Common myeloid progenitor, CD34-positive (primary cell): ENCODE measurements at regions not wholly inside any gene's neighbourhood (a gene's known extent, or its start where the extent isn't known, plus 50 kb on each side); places are given as distances from the start of the nearest gene placed in this dataset.

Source experiments
- CTCF ChIA-PET: fragments of 350-600 bp; sonication (Branson Sonifier 250); formaldehyde crosslinking; loops from one replicate; lab custom pipeline; 2021; ENCODE audit warnings: antibody characterized with exemption; lab: Charles Lee
- POLR2A ChIA-PET: fragments of 350-600 bp; sonication (Branson Sonifier 250); formaldehyde crosslinking; loops from one replicate; lab custom pipeline; 2021; ENCODE audit warnings: antibody characterized with exemption; lab: Charles Lee
- DNase-seq, 3 donors: peaks; one replicate each; pipeline versions ENCODE4 v3.0.0 to v3.0.0-alpha.2; 2013
- H3K27ac ChIP-seq, 2 experiments: 1 replicate in 1 of 2; 2 replicates in 1 of 2; pipeline ENCODE4 v1.7.0; 2013; ENCODE audit warnings: inconsistent platforms in 2 of 2, low read length in 2 of 2, mild to moderate bottlenecking in 2 of 2, low read depth in 1 of 2, moderate library complexity in 1 of 2; ENCODE audit not compliant: severe bottlenecking in 2 of 2, insufficient read depth in 1 of 2, poor library complexity in 1 of 2
- H3K27me3 ChIP-seq, 5 experiments: replicated peaks in 2 of 5; 1 replicate in 3 of 5; 2 replicates in 2 of 5; pipeline versions ENCODE4 v1.6.1 to v1.7.0; 2013; ENCODE audit warnings: low read length in 4 of 5, mild to moderate bottlenecking in 2 of 5, moderate library complexity in 2 of 5, inconsistent platforms in 1 of 5; ENCODE audit not compliant: insufficient read depth in 5 of 5, control insufficient read depth in 4 of 5
- H3K36me3 ChIP-seq, 4 experiments: 1 replicate in 2 of 4; 2 replicates in 2 of 4; pipeline versions ENCODE4 v1.6.1 to v1.7.0; 2013; ENCODE audit warnings: low read length in 3 of 4, control low read depth in 1 of 4, mild to moderate bottlenecking in 1 of 4; ENCODE audit not compliant: control insufficient read depth in 4 of 4, insufficient read depth in 4 of 4
- H3K4me1 ChIP-seq, 4 experiments: 1 replicate in 3 of 4; 2 replicates in 1 of 4; pipeline versions ENCODE4 v1.6.1 to v1.7.1; 2013; ENCODE audit warnings: low read length in 3 of 4, mild to moderate bottlenecking in 3 of 4, control low read depth in 1 of 4, inconsistent platforms in 1 of 4, moderate library complexity in 1 of 4; ENCODE audit not compliant: control insufficient read depth in 4 of 4, insufficient read depth in 4 of 4; ENCODE audit errors: control extremely low read depth in 1 of 4
- H3K4me3 ChIP-seq, 7 experiments: 1 replicate in 4 of 7; 2 replicates in 3 of 7; pipeline versions ENCODE4 v1.5.1 to v1.7.0; 2013; ENCODE audit warnings: mild to moderate bottlenecking in 7 of 7, low read length in 6 of 7, moderate library complexity in 6 of 7, inconsistent platforms in 2 of 7, low read depth in 2 of 7, control low read depth in 1 of 7; ENCODE audit not compliant: insufficient read depth in 4 of 7, control insufficient read depth in 1 of 7; ENCODE audit errors: extremely low read depth in 1 of 7
- H3K9me3 ChIP-seq, 5 experiments: 1 replicate in 4 of 5; 2 replicates in 1 of 5; pipeline versions ENCODE4 v1.6.1 to v1.7.1; 2013; ENCODE audit warnings: low read length in 4 of 5, mild to moderate bottlenecking in 2 of 5, inconsistent platforms in 1 of 5, low read depth in 1 of 5, moderate library complexity in 1 of 5; ENCODE audit not compliant: control insufficient read depth in 4 of 5, insufficient read depth in 2 of 5; ENCODE audit errors: control extremely low read depth in 1 of 5
- WGBS: methylation state at CpG from one replicate; pipeline ENCODE4 v1.1.5; 2013; ENCODE audit not compliant: insufficient coverage; 5-methylcytosine and 5-hydroxymethylcytosine counted together

DNA sequence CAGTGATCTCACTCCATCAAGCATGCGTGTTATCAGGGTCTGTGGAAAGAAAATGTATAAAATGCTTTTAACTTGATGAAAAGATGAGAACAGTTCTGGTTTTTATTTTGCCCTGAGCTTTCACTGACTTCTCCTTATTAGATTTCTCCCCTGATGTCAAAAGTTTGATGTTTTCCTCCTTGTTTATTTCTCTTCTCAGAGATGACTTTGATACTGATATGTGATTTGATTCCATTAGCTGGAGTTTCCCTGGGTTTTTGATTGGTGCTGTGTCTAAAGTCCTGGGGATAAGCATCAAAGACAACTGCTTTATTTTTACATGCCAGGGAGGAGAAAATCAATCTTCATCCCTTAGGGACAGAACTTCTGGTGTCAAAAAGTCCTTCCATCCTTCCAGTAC is 510.0 kb downstream of the KCTD16 start:
- Histone ChIP-seq H3K27me3 (no peaks in the 10 kb centered on the region), H3K9me3 (no peaks in the 10 kb centered on the region), H3K4me3 (no peak overlapping the region), H3K36me3 (no peaks in the 10 kb centered on the region), H3K4me1 (no peaks in the 10 kb centered on the region), H3K27ac (no peak overlapping the region)
- DNase-seq, result no peak
- WGBS, result no CpG with 5 or more reads among the region's 1 CpG
- ChIA-PET CTCF (no interaction called here), POLR2A (no interaction called here)

DNA sequence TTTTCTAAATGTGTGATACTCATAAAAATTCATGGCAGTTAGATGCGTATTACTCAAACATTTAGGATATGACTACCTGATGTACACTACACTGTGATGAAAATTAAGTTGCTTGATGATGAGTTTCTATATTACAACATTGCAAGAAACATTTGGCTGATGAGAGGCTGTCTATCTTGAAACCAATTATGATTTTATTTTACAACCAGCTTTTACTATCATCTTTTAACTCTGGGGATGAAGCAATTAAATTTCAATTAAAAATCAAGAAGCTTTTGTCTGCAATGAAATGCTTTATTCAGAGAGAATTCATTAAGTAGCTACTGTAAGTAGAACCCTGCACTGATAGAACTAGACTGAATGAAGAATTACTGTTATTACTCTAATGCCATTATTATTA is 500.4 kb downstream of the KCTD16 start:
- POLR2A ChIA-PET, result no interaction called here
- Histone ChIP-seq H3K36me3 (no peaks in the 10 kb centered on the region), H3K27me3 (no peaks in the 10 kb centered on the region), H3K4me3 (no peak overlapping the region), H3K9me3 (no peaks in the 10 kb centered on the region), H3K27ac (no peak overlapping the region), H3K4me1 (no peaks in the 10 kb centered on the region)
- no CpG with 5 or more reads among the region's 1 CpG for WGBS
- DNase-seq, result no peak
- CTCF ChIA-PET, result no interaction called here

DNA sequence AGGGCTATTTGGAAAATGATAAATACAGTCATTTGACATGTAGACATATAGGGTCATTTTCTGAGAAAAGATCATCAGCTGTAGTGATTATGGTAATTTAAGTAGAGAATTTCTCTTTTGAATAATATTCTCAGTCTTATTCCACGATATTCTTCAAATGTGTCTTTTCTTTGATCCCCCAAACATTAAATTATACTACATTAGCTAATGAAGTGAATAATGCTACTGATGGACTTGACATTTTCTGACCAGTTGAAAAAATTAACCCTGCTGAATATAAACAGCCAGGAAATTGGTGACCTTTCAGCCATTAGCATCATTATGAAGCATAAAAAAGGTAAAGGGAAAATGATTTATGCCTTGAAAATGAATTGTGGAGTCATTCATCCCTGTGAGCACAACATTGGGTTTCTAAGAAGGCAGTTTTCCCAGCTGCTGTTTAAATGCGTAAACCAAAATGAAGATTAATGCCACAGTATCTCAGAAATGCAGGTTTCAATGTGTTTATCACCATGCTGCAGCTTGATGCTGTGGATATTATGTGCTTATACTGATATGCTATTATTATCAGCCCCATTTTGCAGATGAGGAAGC is 489.1 kb downstream of the KCTD16 start:
- Histone ChIP-seq H3K4me1 (no peaks in the 10 kb centered on the region), H3K27me3 (no peaks in the 10 kb centered on the region), H3K9me3 (no peaks in the 10 kb centered on the region), H3K36me3 (no peaks in the 10 kb centered on the region), H3K27ac (no peak overlapping the region), H3K4me3 (no peak overlapping the region)
- DNase-seq, result no peak
- ChIA-PET POLR2A (no interaction called here), CTCF (no interaction called here)
- WGBS, result 50% methylated on average over 1 of the region's 2 CpGs

- WGBS, result 67% methylated on average over 1 of the region's 3 CpGs
- Histone ChIP-seq H3K4me1 (peaks cover 0 to 1% (median 0%) of the 10 kb centered on the region in 4 experiments), H3K27ac (no peak overlapping the region), H3K9me3 (no peaks in the 10 kb centered on the region), H3K36me3 (no peaks in the 10 kb centered on the region), H3K27me3 (no peaks in the 10 kb centered on the region), H3K4me3 (no peak overlapping the region)
- POLR2A ChIA-PET, result no interaction called here
- CTCF ChIA-PET, result no interaction called here
- DNase-seq, result no peak
These were observed 473.6 kb downstream of the KCTD16 start for GRCh38 chr5:144644317-144644716.

DNA sequence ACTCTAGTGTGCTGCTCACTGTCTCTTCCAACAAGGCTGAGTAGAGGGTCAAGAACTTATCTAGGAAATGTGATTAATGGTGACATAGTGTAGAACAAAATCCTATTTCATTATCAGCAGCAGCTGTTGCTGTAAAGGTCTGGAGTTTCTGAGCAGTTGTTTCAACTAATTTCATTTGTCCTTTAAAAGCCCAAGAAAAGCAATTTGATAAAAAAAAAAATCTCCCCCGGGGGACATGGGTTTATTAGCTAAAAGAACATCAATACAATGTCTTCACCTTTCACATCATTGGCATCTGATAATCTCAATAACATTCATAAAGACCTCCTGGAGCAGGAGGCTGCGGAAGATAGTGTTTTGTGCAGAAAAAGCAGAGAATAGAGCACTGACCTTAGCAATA is 468.1 kb downstream of the KCTD16 start:
- no CpG with 5 or more reads among the region's 2 CpGs for WGBS
- Histone ChIP-seq H3K4me1 (no peaks in the 10 kb centered on the region), H3K9me3 (peaks cover 0 to 4% (median 0%) of the 10 kb centered on the region in 5 experiments), H3K27me3 (no peaks in the 10 kb centered on the region), H3K4me3 (no peak overlapping the region), H3K27ac (no peak overlapping the region), H3K36me3 (no peaks in the 10 kb centered on the region)
- POLR2A ChIA-PET, result no interaction called here
- CTCF ChIA-PET, result no interaction called here
- DNase-seq, result no peak

- 100% methylated on average over 1 of the region's 2 CpGs for WGBS
- POLR2A ChIA-PET, result no interaction called here
These were observed 463.5 kb downstream of the KCTD16 start for GRCh38 chr5:144634138-144634537.

DNA sequence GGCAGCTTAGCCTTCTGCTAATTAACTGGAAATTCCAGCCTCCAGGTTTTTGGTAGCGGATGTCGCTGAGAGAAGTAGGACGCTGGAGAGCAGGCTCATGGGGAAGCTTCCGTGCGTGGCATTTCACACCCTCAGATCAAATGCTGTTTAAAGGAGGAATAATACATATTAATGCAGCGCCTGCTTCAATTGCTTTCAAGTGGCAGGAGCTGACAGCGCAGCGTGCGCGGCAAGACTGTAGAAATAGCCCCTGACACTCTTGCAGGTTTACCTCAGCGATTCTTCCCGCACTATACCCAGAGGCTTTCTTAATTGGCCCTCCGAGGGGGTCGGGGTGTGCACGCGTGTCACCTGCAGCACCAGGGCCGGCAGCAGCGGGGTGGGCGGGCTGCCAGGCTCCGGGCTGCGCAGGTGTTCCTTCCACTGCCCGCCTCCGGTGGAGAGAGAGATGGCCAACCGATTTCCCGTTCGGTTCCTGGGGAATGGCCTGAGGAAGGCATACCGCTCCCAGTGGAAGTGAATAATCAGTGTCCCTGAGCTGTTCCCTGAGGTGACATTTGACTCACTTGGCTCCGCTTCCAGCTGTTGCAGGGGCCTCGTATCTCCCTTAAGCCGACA is 427.9 kb downstream of the KCTD16 start:
- H3K27me3 ChIP-seq, result peaks cover 0 to 19% (median 13%) of the 10 kb centered on the region in 5 experiments
- peak overlapping the region in 1 of 7 experiments; percentile 23 for H3K4me3 ChIP-seq
- peaks cover 0 to 4% (median 0%) of the 10 kb centered on the region in 5 experiments for H3K9me3 ChIP-seq
- H3K36me3 ChIP-seq, result no peaks in the 10 kb centered on the region
- DNase-seq, result no peak
- 13% methylated on average over 30 of the region's 30 CpGs for WGBS
- no peaks in the 10 kb centered on the region for H3K4me1 ChIP-seq
- ChIA-PET POLR2A (no interaction called here), CTCF (no interaction called here)
- H3K27ac ChIP-seq, result no peak overlapping the region

More at GRCh38 chr5:144634138-144634537, 463.5 kb downstream of the KCTD16 start:
- Histone ChIP-seq H3K27me3 (no peaks in the 10 kb centered on the region), H3K4me1 (no peaks in the 10 kb centered on the region), H3K27ac (no peak overlapping the region), H3K9me3 (peaks cover 3 to 24% (median 6%) of the 10 kb centered on the region in 5 experiments), H3K4me3 (no peak overlapping the region), H3K36me3 (no peaks in the 10 kb centered on the region)
- CTCF ChIA-PET, result no interaction called here
- DNase-seq, result no peak
